ENCODE measurements at regions not wholly inside any gene's neighbourhood (a gene's known extent, or its start where the extent isn't known, plus 50 kb on each side); places are given as distances from the start of the nearest gene placed in this dataset.

DNA sequence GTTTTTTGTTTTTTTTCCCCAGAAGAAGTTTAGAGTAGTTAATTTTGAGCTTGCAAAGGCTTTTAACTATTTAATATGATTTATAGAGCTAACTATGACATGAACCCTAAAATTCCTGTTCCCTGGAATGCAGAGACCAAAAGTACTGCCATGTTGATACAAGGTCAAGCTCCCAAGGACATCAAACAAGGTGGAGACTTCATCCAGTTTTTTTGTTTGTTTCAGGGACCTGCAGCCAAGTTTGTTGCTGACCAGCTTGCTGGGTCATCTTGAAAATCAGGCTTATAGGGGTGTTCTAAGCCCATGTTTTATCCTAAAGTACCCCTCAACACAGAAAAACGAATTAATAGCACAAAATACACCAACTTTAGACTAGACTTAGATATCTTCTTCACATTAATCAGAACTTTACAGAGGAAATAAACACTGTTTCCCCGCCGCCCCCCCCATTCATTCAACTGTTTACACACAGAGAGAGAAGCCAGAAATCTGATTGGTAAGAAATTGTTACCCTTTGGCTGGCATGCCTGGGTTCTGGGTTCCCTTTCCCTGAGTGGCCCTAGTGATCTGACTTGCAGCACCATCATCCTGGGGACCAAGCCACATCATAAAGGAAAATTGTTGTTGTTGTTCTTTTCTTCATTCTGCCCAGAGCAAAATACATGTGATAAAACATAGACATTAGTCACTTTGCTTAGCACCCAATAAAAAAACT is 860.5 kb downstream of the CCSER2 start:
- Histone ChIP-seq H4K20me1 (replicated peaks; ENCODE audit: control insufficient read depth, insufficient read depth, low read length) (no peaks in the 10 kb centered on the region), H3K9me1 (ENCODE audit: control insufficient read depth, insufficient read depth, low read length) (no peaks in the 10 kb centered on the region), H3K9ac (ENCODE audit: insufficient read depth in 1 of 2, low read depth in 2 of 2, low read length in 2 of 2) (no peak overlapping the region), H2AFZ (ENCODE audit: low read depth, low read length) (no peak overlapping the region), H3K4me1 (replicated peaks in 1 of 2; ENCODE audit: control insufficient read depth in 2 of 2, insufficient read depth in 2 of 2, low read length in 2 of 2) (no peaks in the 10 kb centered on the region), H3K4me2 (ENCODE audit: insufficient read depth, low read length) (no peak overlapping the region), H3K27ac (ENCODE audit: extremely low read depth, low read depth, low read length) (no peak overlapping the region), H3K9me3 (replicated peaks; ENCODE audit: control insufficient read depth, insufficient read depth, low read depth, low read length) (peaks cover 2% of the 10 kb centered on the region; the same call in 1 of the 2 replicates), H3K27me3 (ENCODE audit: control insufficient read depth in 2 of 2, insufficient read depth in 2 of 2, low read length in 2 of 2) (no peaks in the 10 kb centered on the region), H3K36me3 (ENCODE audit: control insufficient read depth, insufficient read depth, low read length) (no peaks in the 10 kb centered on the region), H3K4me3 (no peak overlapping the region), H3K79me2 (ENCODE audit: control insufficient read depth, insufficient read depth, low read length) (no peaks in the 10 kb centered on the region)
- no TSS peak for BruUV-seq (replicated peaks)
- TF ChIP-seq SNIP1 (IDR thresholded peaks at IDR 0.05; ENCODE audit: low read depth), result no peak
- TF ChIP-seq, protein P1, sequence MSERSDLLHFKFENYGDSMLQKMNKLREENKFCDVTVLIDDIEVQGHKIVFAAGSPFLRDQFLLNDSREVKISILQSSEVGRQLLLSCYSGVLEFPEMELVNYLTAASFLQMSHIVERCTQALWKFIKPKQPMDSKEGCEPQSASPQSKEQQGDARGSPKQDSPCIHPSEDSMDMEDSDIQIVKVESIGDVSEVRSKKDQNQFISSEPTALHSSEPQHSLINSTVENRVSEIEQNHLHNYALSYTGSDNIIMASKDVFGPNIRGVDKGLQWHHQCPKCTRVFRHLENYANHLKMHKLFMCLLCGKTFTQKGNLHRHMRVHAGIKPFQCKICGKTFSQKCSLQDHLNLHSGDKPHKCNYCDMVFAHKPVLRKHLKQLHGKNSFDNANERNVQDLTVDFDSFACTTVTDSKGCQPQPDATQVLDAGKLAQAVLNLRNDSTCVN (CRISPR knock-in tag; IDR thresholded peaks at IDR 0.05), result no peak
- TF ChIP-seq, protein P2, sequence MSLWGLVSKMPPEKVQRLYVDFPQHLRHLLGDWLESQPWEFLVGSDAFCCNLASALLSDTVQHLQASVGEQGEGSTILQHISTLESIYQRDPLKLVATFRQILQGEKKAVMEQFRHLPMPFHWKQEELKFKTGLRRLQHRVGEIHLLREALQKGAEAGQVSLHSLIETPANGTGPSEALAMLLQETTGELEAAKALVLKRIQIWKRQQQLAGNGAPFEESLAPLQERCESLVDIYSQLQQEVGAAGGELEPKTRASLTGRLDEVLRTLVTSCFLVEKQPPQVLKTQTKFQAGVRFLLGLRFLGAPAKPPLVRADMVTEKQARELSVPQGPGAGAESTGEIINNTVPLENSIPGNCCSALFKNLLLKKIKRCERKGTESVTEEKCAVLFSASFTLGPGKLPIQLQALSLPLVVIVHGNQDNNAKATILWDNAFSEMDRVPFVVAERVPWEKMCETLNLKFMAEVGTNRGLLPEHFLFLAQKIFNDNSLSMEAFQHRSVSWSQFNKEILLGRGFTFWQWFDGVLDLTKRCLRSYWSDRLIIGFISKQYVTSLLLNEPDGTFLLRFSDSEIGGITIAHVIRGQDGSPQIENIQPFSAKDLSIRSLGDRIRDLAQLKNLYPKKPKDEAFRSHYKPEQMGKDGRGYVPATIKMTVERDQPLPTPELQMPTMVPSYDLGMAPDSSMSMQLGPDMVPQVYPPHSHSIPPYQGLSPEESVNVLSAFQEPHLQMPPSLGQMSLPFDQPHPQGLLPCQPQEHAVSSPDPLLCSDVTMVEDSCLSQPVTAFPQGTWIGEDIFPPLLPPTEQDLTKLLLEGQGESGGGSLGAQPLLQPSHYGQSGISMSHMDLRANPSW (CRISPR knock-in tag; IDR thresholded peaks at IDR 0.05), result no peak
- TF ChIP-seq ZNF75A (CRISPR knock-in tag; IDR thresholded peaks at IDR 0.05), result no peak
- no peak for TF ChIP-seq PHTF2 (CRISPR knock-in tag; IDR thresholded peaks at IDR 0.05)
- TF ChIP-seq U2AF1 (optimal IDR thresholded peaks at IDR 0.05; ENCODE audit: low read depth, low read length), result no peak
- no peak for TF ChIP-seq SPI1 (IDR thresholded peaks at IDR 0.05; ENCODE audit: borderline replicate concordance, low read depth, low read length)
- TF ChIP-seq COPS2 (conservative IDR thresholded peaks at IDR 0.05), result no peak
- TF ChIP-seq ELF2 (CRISPR knock-in tag; IDR thresholded peaks at IDR 0.05), result no peak
- intact Hi-C loops (cut with micrococcal nuclease), result no loop called here
- ATAC-seq (no peak), FAIRE-seq (no peak), DNase-seq (ENCODE audit: extremely low read depth in 1 of 4, low spot score in 3 of 4) (no peak)
- in situ Hi-C loops (cut with MboI), result no loop called here
- ChIA-PET POLR2A (no interaction called here), CTCF (ENCODE audit: low intra/inter-chr PET ratio) (no interaction called here)
- WGBS (ENCODE audit: insufficient coverage, low coverage, missing lambda C conversion rate), result 0% methylated on average over 3 of the region's 3 CpGs

Measured in K562 (cell line).